ENCODE measurements at regions not wholly inside any gene's neighbourhood (a gene's known extent, or its start where the extent isn't known, plus 50 kb on each side); places are given as distances from the start of the nearest gene placed in this dataset.

DNA sequence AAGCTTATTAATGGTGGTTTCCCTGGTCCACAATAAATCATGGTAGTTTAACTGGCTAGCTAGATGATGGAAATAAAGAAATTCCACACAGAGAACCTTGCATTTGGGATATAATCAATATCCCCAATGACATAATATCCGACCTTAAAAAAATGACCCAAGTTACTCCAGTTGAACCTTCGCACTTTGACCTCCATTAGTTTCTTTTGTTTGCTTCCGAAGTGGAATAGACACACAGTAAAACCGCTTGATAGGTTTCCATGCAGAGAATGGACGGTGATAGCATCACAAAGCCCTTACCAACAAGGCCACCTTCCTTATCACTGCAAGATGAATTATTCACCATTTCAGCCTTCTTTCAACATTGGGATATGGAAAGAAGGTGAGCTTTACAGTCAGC is 1966.1 kb upstream of the CELF4 start:
- Histone ChIP-seq H3K4me3 (ENCODE audit: insufficient read depth, low read depth, low read length) (no peak overlapping the region), H3K27ac (ENCODE audit: low read depth, low read length) (no peak overlapping the region), H2AFZ (ENCODE audit: low read depth, low read length) (no peak overlapping the region), H3K27me3 (ENCODE audit: insufficient read depth, low read length) (no peaks in the 10 kb centered on the region), H4K20me1 (ENCODE audit: insufficient read depth, low read length) (no peaks in the 10 kb centered on the region), H3K4me1 (ENCODE audit: insufficient read depth, low read length) (no peaks in the 10 kb centered on the region), H3K79me2 (ENCODE audit: insufficient read depth, low read length) (no peaks in the 10 kb centered on the region), H3K4me2 (ENCODE audit: low read length) (no peak overlapping the region), H3K9ac (ENCODE audit: low read length) (no peak overlapping the region), H3K36me3 (ENCODE audit: insufficient read depth, low read length) (no peaks in the 10 kb centered on the region), H3K9me3 (ENCODE audit: insufficient read depth, low read depth, low read length) (no peaks in the 10 kb centered on the region)
- Mint-ChIP-seq H3K9me3 (ENCODE audit: unreplicated experiment) (peaks cover 2% of the 10 kb centered on the region), H3K27ac (ENCODE audit: unreplicated experiment) (no peak overlapping the region), H3K4me3 (ENCODE audit: unreplicated experiment) (no peak overlapping the region), H3K27me3 (ENCODE audit: low read depth, unreplicated experiment) (no peaks in the 10 kb centered on the region), H3K4me1 (ENCODE audit: low read depth, unreplicated experiment) (no peaks in the 10 kb centered on the region), H3K36me3 (ENCODE audit: low read depth, unreplicated experiment) (no peaks in the 10 kb centered on the region)
- TF ChIP-seq EZH2 (IDR thresholded peaks at IDR 0.05; ENCODE audit: insufficient read depth, low read length): no peak
- TF ChIP-seq, protein P1, sequence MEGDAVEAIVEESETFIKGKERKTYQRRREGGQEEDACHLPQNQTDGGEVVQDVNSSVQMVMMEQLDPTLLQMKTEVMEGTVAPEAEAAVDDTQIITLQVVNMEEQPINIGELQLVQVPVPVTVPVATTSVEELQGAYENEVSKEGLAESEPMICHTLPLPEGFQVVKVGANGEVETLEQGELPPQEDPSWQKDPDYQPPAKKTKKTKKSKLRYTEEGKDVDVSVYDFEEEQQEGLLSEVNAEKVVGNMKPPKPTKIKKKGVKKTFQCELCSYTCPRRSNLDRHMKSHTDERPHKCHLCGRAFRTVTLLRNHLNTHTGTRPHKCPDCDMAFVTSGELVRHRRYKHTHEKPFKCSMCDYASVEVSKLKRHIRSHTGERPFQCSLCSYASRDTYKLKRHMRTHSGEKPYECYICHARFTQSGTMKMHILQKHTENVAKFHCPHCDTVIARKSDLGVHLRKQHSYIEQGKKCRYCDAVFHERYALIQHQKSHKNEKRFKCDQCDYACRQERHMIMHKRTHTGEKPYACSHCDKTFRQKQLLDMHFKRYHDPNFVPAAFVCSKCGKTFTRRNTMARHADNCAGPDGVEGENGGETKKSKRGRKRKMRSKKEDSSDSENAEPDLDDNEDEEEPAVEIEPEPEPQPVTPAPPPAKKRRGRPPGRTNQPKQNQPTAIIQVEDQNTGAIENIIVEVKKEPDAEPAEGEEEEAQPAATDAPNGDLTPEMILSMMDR (IDR thresholded peaks at IDR 0.05; ENCODE audit: insufficient read depth, low read depth, low read length): no peak
- FAIRE-seq (no peak), DNase-seq (ENCODE audit: low read depth) (no peak)

DNA sequence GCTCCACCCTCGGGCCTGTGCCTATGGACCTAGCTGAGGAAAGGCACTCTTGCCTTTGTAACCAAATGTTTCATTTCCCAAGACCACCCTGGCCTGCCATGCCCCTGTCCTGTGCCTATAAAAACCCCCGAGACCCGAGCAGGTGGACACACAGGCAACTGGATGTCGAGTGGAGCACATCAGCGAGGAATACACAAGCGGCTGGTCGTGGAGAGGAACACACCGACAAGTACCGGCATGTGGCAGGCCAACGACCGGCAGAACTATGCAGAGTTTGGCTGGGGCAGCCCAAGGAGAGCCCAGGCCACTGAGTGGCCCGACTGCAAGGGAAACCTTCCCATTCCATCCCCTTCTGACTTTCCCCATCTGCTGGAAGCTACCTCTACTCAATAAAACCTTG is 1963.8 kb upstream of the CELF4 start:
- TF ChIP-seq, protein P1 (IDR thresholded peaks at IDR 0.05; ENCODE audit: insufficient read depth, low read depth, low read length): no peak
- no peak for TF ChIP-seq EZH2 (IDR thresholded peaks at IDR 0.05; ENCODE audit: insufficient read depth, low read length)
- no peaks in the 10 kb centered on the region for H3K36me3 Mint-ChIP-seq (ENCODE audit: low read depth, unreplicated experiment)
- no peak overlapping the region for H2AFZ ChIP-seq (ENCODE audit: low read depth, low read length)

GRCh38 chr18:39527465-39527864 is 1961.9 kb upstream of the CELF4 start:
- no peak overlapping the region for H3K4me3 Mint-ChIP-seq (ENCODE audit: unreplicated experiment)
- Histone ChIP-seq H3K4me1 (ENCODE audit: insufficient read depth, low read length) (no peaks in the 10 kb centered on the region), H3K9ac (ENCODE audit: low read length) (no peak overlapping the region), H4K20me1 (ENCODE audit: insufficient read depth, low read length) (no peaks in the 10 kb centered on the region), H3K36me3 (ENCODE audit: insufficient read depth, low read length) (no peaks in the 10 kb centered on the region), H3K9me3 (ENCODE audit: insufficient read depth, low read depth, low read length) (no peaks in the 10 kb centered on the region), H3K27ac (ENCODE audit: low read depth, low read length) (no peak overlapping the region), H3K27me3 (ENCODE audit: insufficient read depth, low read length) (no peaks in the 10 kb centered on the region), H3K4me2 (ENCODE audit: low read length) (no peak overlapping the region), H3K79me2 (ENCODE audit: insufficient read depth, low read length) (no peaks in the 10 kb centered on the region), H3K4me3 (ENCODE audit: insufficient read depth, low read depth, low read length) (no peak overlapping the region), H2AFZ (ENCODE audit: low read depth, low read length) (no peak overlapping the region)
- H3K9me3 Mint-ChIP-seq (ENCODE audit: unreplicated experiment): peaks cover 2% of the 10 kb centered on the region
- peaks cover 5% of the 10 kb centered on the region for H3K4me1 Mint-ChIP-seq (ENCODE audit: low read depth, unreplicated experiment)
- FAIRE-seq (no peak), DNase-seq (ENCODE audit: low read depth) (no peak)
- H3K27ac Mint-ChIP-seq (ENCODE audit: unreplicated experiment): no peak overlapping the region
- no peaks in the 10 kb centered on the region for H3K27me3 Mint-ChIP-seq (ENCODE audit: low read depth, unreplicated experiment)
- TF ChIP-seq, protein P1 (IDR thresholded peaks at IDR 0.05; ENCODE audit: insufficient read depth, low read depth, low read length): no peak
- TF ChIP-seq EZH2 (IDR thresholded peaks at IDR 0.05; ENCODE audit: insufficient read depth, low read length): no peak
- no peaks in the 10 kb centered on the region for H3K36me3 Mint-ChIP-seq (ENCODE audit: low read depth, unreplicated experiment)

More for the DNA sequence above, 1963.8 kb upstream of the CELF4 start:
- H3K4me2 ChIP-seq (ENCODE audit: low read length): no peak overlapping the region
- no peaks in the 10 kb centered on the region for H3K4me1 ChIP-seq (ENCODE audit: insufficient read depth, low read length)
- FAIRE-seq (no peak), DNase-seq (ENCODE audit: low read depth) (no peak)
- Mint-ChIP-seq H3K27me3 (ENCODE audit: low read depth, unreplicated experiment) (no peaks in the 10 kb centered on the region), H3K9me3 (ENCODE audit: unreplicated experiment) (peaks cover 2% of the 10 kb centered on the region), H3K4me1 (ENCODE audit: low read depth, unreplicated experiment) (no peaks in the 10 kb centered on the region), H3K27ac (ENCODE audit: unreplicated experiment) (no peak overlapping the region), H3K4me3 (ENCODE audit: unreplicated experiment) (no peak overlapping the region)
- no peak overlapping the region for H3K27ac ChIP-seq (ENCODE audit: low read depth, low read length)
- H3K27me3 ChIP-seq (ENCODE audit: insufficient read depth, low read length): no peaks in the 10 kb centered on the region
- no peaks in the 10 kb centered on the region for H3K36me3 ChIP-seq (ENCODE audit: insufficient read depth, low read length)
- no peak overlapping the region for H3K9ac ChIP-seq (ENCODE audit: low read length)
- H3K4me3 ChIP-seq (ENCODE audit: insufficient read depth, low read depth, low read length): no peak overlapping the region
- no peaks in the 10 kb centered on the region for H4K20me1 ChIP-seq (ENCODE audit: insufficient read depth, low read length)
- H3K9me3 ChIP-seq (ENCODE audit: insufficient read depth, low read depth, low read length): no peaks in the 10 kb centered on the region
- H3K79me2 ChIP-seq (ENCODE audit: insufficient read depth, low read length): no peaks in the 10 kb centered on the region
